HG03460 (cell line): ENCODE measurements at regions not wholly inside any gene's neighbourhood (a gene's known extent, or its start where the extent isn't known, plus 50 kb on each side); places are given as distances from the start of the nearest gene placed in this dataset.

Experiments
- ATAC-seq: cut with Tn5 transposase; IDR thresholded peaks from one replicate; pipeline ENCODE4 v1.9.1; 2021; ENCODE audit not compliant: unreplicated experiment

DNA sequence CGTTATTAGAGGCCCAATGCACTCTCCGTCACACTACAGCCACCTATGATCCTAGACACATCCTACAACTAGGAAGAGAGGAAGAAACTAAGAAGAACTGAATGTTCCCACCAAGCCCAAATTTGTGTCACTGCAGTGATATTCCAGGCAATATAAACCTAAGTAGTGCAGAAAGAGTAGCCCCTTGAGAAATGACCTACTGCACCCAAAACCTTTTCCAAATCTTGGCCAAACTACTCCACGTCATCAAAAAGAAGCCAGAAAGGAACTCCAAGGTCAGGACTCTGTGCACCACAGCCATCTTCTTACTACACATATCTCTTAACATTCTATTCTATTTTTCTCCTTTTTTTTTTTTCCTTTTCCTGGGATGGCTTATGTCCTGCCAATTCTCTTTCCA lies 60.2 kb downstream of the ADAMTS1 start:
- no peak for ATAC-seq

DNA sequence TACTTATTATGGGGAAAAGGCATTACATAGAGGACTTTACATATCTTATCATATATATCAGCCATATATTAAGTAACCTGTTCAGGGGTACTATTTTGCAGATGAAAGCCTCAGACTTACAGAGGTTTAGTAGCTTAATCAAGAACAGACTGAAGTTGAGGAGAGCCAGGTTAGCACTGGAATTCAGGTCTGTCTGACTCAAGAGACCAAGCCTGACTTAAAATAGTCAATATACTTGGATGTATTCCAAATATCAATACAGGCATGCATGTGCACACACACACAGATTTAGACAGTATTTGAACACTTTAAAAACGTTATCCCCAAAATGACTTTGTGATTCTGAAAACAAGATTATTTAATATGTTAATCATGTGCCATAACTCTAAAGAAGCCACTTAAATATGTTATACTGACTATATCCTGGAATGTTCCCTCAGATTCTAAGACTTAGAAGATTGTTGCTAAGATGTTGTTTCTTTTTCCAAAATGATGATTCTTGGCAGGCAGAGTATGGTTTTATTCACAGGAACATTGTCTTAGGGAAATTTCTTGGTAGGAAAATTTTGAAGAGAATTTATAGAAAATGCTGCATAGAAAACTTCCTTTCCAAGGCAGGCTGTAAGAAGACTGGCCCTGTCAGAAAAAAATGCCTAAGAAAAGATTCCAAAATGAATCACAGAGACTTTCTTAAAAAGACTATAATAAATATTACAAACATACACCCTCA lies 61.6 kb downstream of the ADAMTS1 start:
- ATAC-seq: no peak

DNA sequence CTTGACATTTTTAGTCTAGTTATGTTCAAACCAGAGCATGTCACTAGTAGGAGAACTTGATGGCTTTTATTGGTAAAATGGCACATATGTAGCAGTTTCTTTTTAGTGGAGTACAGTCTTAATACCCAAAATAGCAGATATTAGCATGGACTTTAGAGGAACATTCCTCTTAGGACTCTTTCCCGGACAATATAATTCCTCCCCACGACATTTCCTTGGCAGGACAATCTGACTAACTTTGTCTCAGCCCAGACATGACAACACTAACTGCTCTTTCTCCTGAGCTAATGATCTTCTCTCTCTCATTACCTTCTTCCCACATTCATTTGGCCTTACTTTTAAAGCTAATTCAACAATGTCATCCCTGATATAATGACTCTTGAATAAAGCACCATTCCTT lies 62.5 kb downstream of the ADAMTS1 start:
- no peak for ATAC-seq

DNA sequence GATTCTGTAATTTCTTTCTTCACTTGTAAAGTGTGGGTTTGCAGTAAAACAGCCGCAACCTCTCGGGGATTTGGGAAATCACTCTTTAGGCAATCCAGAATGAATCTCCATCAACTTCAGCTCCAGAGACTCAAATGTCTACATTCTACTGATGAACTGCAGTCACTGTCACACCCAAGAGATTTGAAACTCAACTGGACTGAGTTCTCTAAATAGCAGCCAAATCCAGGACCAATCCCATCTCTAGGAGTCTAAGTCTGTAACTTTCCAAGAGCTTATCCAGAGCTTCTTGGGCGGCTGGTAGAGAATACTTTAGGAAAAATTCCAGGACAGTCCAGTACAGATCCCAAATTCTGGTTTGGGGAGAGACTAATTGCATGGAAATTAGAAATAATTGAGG lies 62.9 kb downstream of the ADAMTS1 start:
- ATAC-seq: no peak

DNA sequence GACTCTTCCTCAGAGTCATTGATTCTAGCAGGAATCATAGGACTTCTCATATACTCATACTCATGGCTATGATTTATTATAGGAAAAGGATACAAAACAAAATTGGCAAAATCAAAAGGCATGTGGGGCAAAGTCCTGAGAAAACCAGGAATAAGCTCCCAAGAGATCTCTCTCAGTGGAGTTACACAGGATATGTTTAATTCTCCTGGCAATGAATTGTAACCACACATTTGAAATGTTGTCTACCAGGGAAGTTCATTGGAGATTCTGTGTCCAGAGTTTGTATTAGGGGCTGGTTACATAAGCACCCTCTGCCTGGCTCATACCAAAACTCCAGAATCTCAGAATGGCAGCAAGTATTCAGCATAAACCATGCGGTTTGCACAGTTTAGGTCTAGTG lies 63.9 kb downstream of the ADAMTS1 start:
- no peak for ATAC-seq

DNA sequence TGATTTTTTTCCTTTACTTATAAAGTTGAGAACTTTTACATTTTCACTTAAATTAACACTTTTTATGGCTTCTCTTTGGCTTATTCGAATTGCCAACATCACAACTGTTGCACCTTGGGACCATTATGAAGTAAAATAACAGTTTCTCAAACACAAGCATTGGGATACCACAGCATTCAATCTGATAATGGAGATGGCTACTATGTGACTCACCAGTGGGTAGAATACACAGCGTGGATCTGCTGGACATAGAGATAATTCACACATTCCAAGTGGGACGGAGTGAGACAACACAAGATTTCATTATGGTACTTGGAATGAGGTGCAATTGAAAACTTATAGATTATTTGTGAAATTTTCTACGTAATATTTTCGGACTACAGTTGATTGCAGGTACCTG lies 68.0 kb downstream of the ADAMTS1 start:
- no peak for ATAC-seq

DNA sequence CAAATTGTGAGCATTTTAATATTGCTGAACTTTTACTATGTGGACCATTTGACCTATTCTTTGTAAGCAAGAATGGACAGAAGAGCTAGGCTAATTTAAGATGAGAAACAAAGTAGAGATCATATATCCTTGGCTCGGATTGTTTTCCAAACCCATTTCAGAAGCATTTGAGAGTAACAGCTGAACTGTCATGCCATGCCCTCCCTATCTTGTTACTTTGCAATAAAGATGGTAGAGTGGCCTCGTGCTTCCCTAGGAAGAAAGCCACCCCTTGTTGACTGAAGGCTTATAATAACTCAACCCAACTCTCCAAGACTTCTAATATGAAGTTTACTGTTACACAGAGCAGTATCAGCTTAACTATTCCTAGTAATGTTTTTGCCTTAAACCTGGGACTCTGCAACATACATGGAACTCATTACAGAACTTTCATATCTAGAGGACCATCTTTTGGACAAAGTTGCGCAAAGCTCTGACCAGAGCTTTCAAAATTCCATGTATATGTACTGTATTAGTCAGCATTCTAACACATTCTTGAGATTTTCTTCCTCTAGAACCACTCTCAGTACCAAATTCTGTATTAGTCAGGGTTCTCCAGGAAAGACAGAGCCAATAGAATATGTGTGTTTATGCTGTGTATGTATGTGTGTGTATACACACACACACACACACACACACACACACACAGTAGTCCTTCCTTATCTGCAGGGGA lies 68.7 kb downstream of the ADAMTS1 start:
- no peak for ATAC-seq

DNA sequence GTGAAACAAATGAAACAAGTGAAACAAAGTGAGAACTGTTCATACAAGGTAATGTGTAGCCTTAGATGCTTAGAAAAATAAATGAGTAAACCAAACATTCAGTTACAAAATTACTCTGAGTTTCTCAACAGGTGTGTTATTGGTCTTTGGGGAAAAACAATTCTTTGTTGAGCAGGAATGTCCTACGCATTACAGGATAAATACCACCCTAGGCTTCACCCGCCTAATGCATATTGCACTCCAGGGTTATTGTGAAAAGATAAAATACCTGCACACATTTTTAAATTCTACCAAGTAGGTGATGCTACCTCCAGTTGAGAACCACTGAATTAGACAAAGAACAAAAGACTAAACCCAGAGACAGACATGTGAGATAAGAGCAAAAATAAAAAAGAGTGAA lies 72.2 kb downstream of the ADAMTS1 start:
- ATAC-seq: no peak

DNA sequence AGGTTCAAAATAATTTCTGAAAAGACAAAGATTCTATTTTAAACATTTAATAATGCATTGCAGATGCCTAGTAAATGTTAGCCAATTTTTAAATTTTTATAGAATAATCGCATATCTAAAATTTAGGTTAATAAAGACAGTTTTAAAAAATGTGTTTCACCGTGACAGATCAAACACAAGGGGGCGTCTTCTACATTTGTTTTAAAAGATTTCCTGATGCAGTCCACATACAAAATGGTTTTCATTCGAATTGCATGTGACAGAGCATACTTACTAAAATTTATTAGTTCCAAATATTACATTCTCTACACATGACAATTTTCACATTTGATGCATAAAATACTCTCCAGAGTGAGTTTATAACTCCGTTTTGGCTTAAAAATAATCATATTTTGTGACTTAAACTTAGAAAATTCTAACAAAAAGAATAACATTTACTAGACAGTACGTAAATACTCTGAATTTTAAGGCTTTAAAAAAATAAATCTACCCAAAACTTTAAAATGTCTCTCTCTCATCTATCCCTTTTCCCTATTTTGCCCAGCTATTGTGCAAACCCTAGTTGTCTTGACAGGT lies 75.5 kb downstream of the ADAMTS1 start:
- ATAC-seq: no peak

DNA sequence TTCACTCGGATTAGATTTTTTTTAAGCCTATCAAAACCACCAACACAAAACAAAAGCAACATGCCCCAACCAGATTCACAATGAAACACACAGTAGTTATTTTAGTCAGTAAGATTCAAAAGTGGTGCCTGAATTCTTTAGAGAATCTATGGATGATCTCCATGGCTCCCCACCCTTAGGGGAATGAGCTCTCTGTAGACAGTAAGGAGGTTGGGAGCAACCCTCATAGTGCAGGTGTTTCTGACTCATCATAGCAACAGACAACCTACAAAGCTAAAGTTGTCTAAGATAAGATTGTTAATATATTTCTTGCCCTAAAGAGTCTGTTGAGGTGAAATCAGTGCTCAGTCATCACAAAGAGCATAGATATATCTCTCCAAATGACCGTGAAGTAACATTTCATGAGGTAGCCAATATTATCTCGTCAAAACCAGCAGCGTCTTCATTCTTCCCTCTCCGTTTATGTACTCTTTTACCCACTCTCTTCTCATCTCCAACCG lies 78.3 kb downstream of the ADAMTS1 start:
- no peak for ATAC-seq

DNA sequence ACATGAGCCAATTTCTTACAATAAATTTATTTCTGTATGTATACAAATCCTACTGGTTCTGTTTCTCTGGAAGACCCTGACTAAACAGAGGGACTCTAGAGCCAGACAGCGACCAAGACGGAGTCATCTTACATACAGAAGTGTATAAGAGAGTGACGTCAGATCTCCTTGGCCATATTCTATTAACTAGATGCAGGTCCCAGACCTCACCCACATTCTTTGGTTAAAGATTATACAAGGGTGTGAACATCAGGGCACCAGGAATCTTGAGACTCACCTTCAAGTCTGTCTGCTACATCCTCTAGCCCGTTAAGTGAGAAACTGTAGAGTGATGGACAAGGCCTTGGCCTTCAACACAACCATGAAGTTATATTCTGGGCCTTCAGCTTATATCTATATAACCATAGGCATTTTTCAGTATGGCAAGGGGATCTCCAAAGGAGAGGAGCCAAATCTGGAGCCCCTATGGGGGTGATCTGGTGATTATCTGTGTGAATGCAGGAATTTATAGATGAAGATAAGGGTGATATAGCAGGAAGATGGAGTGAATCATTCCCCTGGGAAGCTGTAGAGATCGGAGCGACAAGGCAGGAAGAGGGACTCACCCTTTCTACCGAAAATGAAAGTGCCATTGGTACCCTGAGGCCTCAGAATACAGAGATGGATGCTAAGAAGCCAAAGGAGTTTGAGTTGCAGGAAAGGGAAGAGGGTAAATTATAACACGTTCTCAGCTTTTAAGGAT lies 83.9 kb downstream of the ADAMTS1 start:
- ATAC-seq: no peak

DNA sequence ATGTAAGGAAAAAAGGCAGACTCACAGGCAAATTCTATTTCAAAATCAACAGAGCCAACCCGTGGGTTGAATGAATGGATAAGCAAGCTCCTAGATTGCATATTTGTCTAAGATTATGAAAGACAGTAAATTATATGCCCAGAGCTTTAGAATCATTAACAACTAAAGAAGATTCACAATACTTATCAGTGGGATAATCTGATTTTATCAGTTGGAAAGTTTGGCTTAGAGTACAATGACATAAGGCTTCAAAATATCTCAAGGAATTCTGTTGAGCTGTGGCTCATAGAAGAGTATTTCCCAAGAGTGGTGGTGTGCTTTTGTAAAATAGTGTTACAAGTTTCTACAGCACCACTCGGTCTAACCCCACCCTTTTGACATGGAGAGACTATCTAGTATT lies 85.5 kb downstream of the ADAMTS1 start:
- ATAC-seq: no peak

DNA sequence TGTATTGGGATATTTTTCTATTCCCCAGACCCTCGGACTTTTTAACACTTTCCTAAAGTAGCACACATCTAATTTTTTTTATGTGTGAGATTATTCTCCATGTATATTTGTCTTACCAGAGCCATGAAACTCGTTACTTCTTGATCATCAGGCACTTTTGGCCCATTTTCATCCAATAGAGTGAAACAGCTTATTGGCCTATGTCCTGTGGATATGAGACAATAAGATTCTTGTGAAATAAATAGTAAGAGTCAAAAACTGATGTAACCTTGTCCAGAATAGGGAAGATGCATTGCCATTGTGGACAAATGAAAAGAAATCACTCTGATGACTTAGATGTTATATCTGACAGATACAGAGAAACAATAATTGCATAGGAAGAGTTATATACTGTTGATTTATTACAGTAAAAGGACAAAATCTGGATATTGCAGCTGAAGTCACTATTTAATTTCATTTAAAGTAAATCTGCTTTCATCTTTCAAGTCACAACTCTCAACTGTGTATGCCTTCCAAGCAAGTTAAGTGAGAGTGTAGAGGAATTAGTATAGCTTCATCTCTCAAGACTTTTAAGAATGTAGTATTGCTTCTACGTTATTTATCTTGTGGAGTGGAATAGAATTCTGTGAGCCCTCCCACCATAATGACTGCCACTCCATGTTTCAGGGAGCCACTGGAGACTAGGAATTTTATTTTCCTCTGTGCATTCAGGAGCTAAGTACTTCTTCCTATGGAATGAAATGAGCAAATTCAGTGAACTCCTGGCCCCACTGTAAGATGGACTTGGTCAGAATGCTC lies 86.9 kb downstream of the ADAMTS1 start:
- ATAC-seq: no peak

DNA sequence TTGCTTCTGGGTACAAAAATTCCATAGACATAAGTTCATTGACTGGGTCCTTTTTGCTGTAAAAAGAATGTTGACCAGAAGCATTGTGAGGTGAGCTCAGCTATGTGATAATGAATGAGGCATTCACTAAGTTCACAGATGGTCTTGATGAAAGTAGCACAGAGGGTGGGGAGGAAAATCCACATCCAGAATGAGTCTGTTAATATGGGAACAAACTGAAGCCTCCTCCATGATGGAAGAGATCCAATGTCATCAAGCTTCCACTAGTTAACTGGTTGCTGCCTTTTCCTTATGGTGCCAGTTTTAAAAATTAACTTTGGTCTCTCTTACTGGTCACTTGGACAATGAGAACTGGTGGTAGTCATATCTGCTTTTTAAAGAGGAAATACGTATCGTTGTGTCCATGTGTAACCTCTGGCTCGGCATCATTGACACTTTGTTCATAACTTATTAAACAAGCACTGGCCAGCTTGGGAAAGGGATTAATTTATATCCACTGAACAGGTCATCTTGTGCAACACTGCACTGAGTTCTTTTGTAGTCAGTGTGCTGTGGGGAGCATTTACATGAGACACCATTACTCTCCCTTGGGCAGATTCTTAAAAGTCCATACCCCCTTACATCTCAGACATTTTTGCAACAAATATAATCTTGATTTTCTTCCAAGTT lies 88.6 kb downstream of the ADAMTS1 start:
- no peak for ATAC-seq

DNA sequence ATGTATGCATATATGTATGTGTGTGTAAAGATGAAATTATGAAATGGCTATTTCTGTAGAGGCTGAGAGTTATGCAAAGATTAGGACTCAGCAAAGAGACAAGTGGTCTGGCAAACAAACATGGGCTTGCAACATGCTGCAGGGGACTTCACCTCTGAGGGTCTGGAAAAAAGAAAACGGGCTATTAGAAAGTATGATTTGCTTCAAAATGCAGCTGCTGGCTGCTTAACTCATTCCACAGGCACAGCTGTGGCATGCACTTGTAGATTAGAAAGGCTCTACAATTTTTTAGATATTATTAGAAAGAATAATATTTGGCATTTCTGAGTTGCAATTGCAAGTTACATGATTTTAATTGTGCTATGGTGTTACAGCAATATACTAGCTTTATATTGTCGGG lies 90.4 kb downstream of the ADAMTS1 start:
- ATAC-seq: no peak

DNA sequence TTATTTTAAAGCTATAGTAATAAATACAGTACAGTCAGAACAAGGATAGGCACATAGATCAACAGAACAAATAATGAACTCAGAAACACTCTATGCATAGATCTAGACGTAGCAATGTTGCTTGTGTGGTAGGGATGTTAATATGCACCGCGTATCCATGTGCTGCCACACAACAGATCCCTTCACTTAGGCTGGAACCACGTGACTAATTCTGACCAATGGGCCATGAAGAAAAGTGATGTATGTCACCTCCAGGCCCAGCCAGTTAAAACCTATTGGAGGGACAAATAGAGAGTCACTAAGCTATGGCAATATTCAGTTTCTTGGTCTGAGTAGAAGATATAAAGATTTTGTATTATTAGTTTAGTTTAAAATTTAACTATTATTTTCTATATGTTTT lies 91.4 kb downstream of the ADAMTS1 start:
- no peak for ATAC-seq

DNA sequence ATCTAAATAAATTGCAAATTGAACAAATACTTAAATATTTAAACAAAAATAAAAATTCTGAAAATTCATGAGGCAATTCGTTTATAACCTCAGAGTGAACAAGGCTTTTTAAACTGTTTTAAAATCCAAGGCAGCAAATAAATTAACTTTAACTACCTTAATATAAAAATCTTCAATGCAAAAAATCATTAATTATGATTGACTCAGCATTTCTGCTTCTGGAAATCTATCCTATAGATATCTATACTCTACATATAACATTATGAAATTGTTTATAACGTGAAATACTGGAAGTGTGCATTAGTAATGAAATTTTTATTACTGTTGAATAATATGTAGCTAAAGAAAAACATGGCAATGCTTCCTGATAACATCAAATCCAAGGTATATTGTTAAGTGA lies 92.4 kb downstream of the ADAMTS1 start:
- no peak for ATAC-seq

DNA sequence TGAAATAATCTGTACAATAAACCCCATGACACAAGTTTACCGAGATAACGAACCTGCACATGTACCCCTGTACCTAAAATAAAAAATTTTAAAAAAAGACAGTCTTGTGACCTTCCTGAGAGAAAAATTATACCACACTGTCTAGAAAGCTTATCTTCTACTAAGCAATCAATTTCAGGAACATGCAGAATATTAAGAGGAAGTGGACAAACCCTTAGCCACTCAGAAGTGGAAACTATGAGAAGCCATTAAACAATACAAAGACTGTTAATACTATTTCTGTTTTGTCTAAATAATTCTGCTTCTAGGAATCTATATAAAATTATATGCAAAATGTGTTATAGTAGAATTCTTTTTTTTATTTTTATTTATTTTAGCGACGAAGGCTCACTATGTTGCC lies 93.9 kb downstream of the ADAMTS1 start:
- ATAC-seq: no peak

DNA sequence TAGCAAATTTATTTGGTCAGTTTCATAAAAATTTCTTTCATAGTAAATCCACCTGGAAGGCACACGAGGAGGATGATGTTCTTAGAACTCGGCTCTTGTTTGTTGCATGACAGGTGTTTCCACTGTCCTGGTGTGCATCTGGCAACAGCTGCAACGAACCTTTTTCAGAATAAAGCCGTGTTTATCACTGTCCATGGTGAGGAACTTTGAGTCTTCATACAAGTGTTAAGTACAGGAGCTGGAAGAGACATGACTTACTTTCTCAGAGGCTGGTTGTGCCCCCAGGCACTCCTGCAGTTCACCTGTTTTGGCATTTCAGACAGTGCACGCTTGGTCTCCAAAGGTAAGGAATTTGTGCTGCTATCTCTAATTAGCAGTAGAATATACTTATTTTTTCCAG lies 97.1 kb downstream of the ADAMTS1 start:
- ATAC-seq: no peak

DNA sequence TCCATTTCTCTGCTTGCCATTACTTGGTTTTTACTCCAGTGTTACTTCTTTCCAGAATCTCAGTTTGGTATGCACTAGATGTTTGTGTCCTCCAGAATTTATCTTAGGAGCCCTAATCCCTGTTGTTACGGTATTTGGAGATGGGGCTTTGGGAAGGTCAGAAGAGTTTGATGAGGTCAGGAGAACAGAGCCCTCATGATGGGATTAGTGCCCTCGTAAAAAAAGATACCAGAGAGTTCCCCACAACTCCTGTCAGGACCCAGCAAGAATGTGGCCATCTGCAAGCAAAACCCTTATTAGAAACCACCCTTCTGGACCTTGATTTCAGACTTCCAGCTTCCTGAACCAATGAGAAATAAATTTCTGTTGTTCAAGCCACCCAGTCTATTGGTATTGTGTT lies 98.0 kb downstream of the ADAMTS1 start:
- no peak for ATAC-seq
